ENCODE measurements at regions not wholly inside any gene's neighbourhood (a gene's known extent, or its start where the extent isn't known, plus 50 kb on each side); places are given as distances from the start of the nearest gene placed in this dataset.

GRCh38 chr5:62681117-62681850, 102.7 kb downstream of the LRRC70 start:
- no peak for DNase-seq (ENCODE audit: low read depth in 2 of 2)

- no peak for DNase-seq (ENCODE audit: low read depth in 2 of 2)
These were observed 101.5 kb downstream of the LRRC70 start for GRCh38 chr5:62680121-62680520.
